Transverse colon (tissue), 4 donors: ENCODE measurements at regions not wholly inside any gene's neighbourhood (a gene's known extent, or its start where the extent isn't known, plus 50 kb on each side); places are given as distances from the start of the nearest gene placed in this dataset.

Source experiments
- EP300 ChIP-seq: sonication (generic); formaldehyde crosslinking; IDR thresholded peaks from one replicate; pipeline ENCODE4 v1.6.1; 2017; ENCODE audit warnings: antibody characterized with exemption, low read depth
- POLR2A ChIP-seq: fragments of 450-650 bp; IDR thresholded peaks from one replicate; pipeline ENCODE4 v1.6.1; 2016; ENCODE audit warnings: antibody characterized with exemption, mild to moderate bottlenecking, moderate library complexity
- POLR2AphosphoS5 ChIP-seq, 3 donors: sonication (generic); formaldehyde crosslinking; IDR thresholded peaks; one replicate each; pipeline ENCODE4 v1.6.1; 2016; ENCODE audit warnings: antibody characterized with exemption in 3 of 3
- TF ChIP-seq, protein P1 (sequence below), 5 experiments: fragments of 200-600 bp in 3 of 5; fragments of 450-650 bp in 2 of 5; sonication (generic) in 3 of 5; IDR thresholded peaks; 1 replicate in 2 of 5; 2 replicates in 3 of 5; pipeline ENCODE4 v1.5.1; 2016 to 2017; ENCODE audit warnings: antibody characterized with exemption in 5 of 5, inconsistent platforms in 3 of 5, mild to moderate bottlenecking in 2 of 5, moderate library complexity in 1 of 5

DNA sequence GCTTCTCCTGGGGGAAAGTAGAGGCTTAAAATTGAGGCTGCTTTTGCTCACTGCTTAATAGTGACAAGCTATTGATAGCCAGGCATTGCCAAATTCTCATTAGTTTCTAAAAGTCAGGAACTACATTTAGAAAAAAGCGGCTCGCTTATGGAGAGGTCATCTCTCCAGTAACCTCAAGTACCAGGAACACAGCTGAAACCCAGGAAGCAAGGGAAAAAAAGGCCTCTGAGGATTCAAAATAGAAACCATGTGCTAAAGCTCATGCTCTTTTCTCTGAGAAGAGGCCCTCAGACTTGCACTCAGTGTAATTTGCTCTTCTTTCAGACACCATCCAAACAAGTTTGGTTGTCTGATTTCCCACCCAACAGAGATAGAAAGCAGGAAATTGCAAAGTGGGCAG is 261.4 kb upstream of the USP25 start:
- TF ChIP-seq POLR2AphosphoS5 (IDR thresholded peaks at IDR 0.05) = no peak
- TF ChIP-seq, protein P1, sequence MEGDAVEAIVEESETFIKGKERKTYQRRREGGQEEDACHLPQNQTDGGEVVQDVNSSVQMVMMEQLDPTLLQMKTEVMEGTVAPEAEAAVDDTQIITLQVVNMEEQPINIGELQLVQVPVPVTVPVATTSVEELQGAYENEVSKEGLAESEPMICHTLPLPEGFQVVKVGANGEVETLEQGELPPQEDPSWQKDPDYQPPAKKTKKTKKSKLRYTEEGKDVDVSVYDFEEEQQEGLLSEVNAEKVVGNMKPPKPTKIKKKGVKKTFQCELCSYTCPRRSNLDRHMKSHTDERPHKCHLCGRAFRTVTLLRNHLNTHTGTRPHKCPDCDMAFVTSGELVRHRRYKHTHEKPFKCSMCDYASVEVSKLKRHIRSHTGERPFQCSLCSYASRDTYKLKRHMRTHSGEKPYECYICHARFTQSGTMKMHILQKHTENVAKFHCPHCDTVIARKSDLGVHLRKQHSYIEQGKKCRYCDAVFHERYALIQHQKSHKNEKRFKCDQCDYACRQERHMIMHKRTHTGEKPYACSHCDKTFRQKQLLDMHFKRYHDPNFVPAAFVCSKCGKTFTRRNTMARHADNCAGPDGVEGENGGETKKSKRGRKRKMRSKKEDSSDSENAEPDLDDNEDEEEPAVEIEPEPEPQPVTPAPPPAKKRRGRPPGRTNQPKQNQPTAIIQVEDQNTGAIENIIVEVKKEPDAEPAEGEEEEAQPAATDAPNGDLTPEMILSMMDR (IDR thresholded peaks at IDR 0.05) = no peak
- TF ChIP-seq POLR2A = no peak
- TF ChIP-seq EP300 = no peak
